K562 (cell line): ENCODE measurements at regions not wholly inside any gene's neighbourhood (a gene's known extent, or its start where the extent isn't known, plus 50 kb on each side); places are given as distances from the start of the nearest gene placed in this dataset.

Experiments used
- ATAC-seq: fragments of 200-7000 bp; cut with Tn5 transposase; 3 replicates; pipeline ENCODE4 v1.9.1; 2020; ENCODE audit warnings: moderate library complexity
- BruUV-seq: library from RNA; stranded (reverse); fragments of 400-500 nt; replicated peaks from 2 replicates; lab custom pipeline; 2021; lab: Mats Ljungman, UMichigan
- CTCF ChIA-PET: fragments of 300-600 bp; formaldehyde crosslinking; extraction: SDS; loops from one replicate; lab custom pipeline; 2021; ENCODE audit warnings: low intra/inter-chr PET ratio; lab: Yijun Ruan, JAX
- POLR2A ChIA-PET: fragments of 300-600, 350-650 bp; sonication (Branson Sonifier 250); formaldehyde crosslinking; extraction: SDS; loops from one replicate; lab custom pipeline; 2021; ENCODE audit warnings: antibody characterized with exemption, inconsistent platforms; lab: Yijun Ruan, JAX
- DNase-seq, 4 experiments: peaks; one replicate each; pipeline versions ENCODE4 v3.0.0 to v3.0.0-alpha.2; 2011 to 2018; ENCODE audit warnings: low spot score in 3 of 4, mixed read lengths in 3 of 4; ENCODE audit errors: extremely low read depth in 1 of 4
- FAIRE-seq: peaks from 2 replicates; lab custom pipeline; 2011; peaks lifted over from hg19 to GRCh38; lab: Jason Lieb, UNC
- H2AFZ ChIP-seq: 2 replicates; pipeline ENCODE4 v1.6.0; 2011; ENCODE audit warnings: low read depth, low read length, control low read depth, inconsistent platforms
- H3K27ac ChIP-seq: fragments of 200-600 bp; 3 replicates; pipeline ENCODE4 v1.8.0; 2011; ENCODE audit warnings: low read depth, mild to moderate bottlenecking, control low read depth, inconsistent platforms, low read length, moderate library complexity, mixed read lengths; ENCODE audit errors: extremely low read depth
- H3K27me3 ChIP-seq, 2 experiments: fragments of 300-600 bp in 1 of 2; 2 replicates in 1 of 2; 3 replicates in 1 of 2; pipeline versions ENCODE4 v1.6.0 to v1.8.0; 2011; ENCODE audit warnings: inconsistent platforms in 2 of 2, low read length in 2 of 2, mild to moderate bottlenecking in 1 of 2, mixed read lengths in 1 of 2, moderate library complexity in 1 of 2; ENCODE audit not compliant: control insufficient read depth in 2 of 2, insufficient read depth in 2 of 2
- H3K36me3 ChIP-seq: fragments of 300-600 bp; 3 replicates; pipeline ENCODE4 v1.8.0; 2011; ENCODE audit warnings: mild to moderate bottlenecking, low read length, inconsistent platforms; ENCODE audit not compliant: control insufficient read depth, insufficient read depth
- H3K4me1 ChIP-seq, 2 experiments: fragments of 200-600 bp in 1 of 2; replicated peaks in 1 of 2; 2 replicates in 1 of 2; 3 replicates in 1 of 2; pipeline versions ENCODE4 v1.5.1 to v1.8.0; 2011; ENCODE audit warnings: inconsistent platforms in 2 of 2, low read length in 2 of 2, mild to moderate bottlenecking in 1 of 2, mixed read lengths in 1 of 2, moderate library complexity in 1 of 2; ENCODE audit not compliant: control insufficient read depth in 2 of 2, insufficient read depth in 2 of 2
- H3K4me2 ChIP-seq: 2 replicates; pipeline ENCODE4 v1.6.1; 2011; ENCODE audit warnings: low read length, control low read depth, inconsistent platforms, mixed read lengths; ENCODE audit not compliant: insufficient read depth
- H3K4me3 ChIP-seq: fragments of 200-600 bp; sonication (generic), shearing (Covaris generic); 2 replicates; pipeline ENCODE4 v1.5.1; 2016; ENCODE audit warnings: control low read depth, inconsistent platforms
- H3K79me2 ChIP-seq: fragments of 200-600 bp; 3 replicates; pipeline ENCODE4 v1.8.0; 2011; ENCODE audit warnings: low read length, inconsistent platforms; ENCODE audit not compliant: control insufficient read depth, insufficient read depth
- H3K9ac ChIP-seq, 2 experiments: 2 replicates each; pipeline versions ENCODE4 v1.6.0 to v1.6.1; 2011; ENCODE audit warnings: low read depth in 2 of 2, low read length in 2 of 2, control low read depth in 1 of 2, inconsistent platforms in 1 of 2, mild to moderate bottlenecking in 1 of 2, mixed read lengths in 1 of 2; ENCODE audit not compliant: insufficient read depth in 1 of 2
- H3K9me1 ChIP-seq: one replicate; pipeline ENCODE4 v1.6.0; 2011; ENCODE audit warnings: inconsistent platforms, mild to moderate bottlenecking, low read length, moderate library complexity; ENCODE audit not compliant: control insufficient read depth, insufficient read depth
- H3K9me3 ChIP-seq: replicated peaks from 2 replicates; pipeline ENCODE4 v1.5.1; 2011; ENCODE audit warnings: low read depth, low read length, inconsistent platforms; ENCODE audit not compliant: control insufficient read depth, insufficient read depth
- H4K20me1 ChIP-seq: replicated peaks from 2 replicates; pipeline ENCODE4 v1.6.1; 2011; ENCODE audit warnings: low read length, inconsistent platforms, mixed read lengths; ENCODE audit not compliant: control insufficient read depth, insufficient read depth
- ETV5 ChIP-seq: sonication (generic); formaldehyde crosslinking; IDR thresholded peaks from 2 replicates; pipeline ENCODE4 v1.4.0; 2020; ENCODE audit warnings: low read depth, mild to moderate bottlenecking, missing genetic modification reagents
- PML ChIP-seq: IDR thresholded peaks from 2 replicates; pipeline ENCODE4 v1.6.1; 2012; ENCODE audit warnings: low read length, inconsistent platforms
- POLR2AphosphoS2 ChIP-seq: IDR thresholded peaks from 2 replicates; pipeline ENCODE4 v1.6.1; 2012; ENCODE audit warnings: low read length, improper control_type of control experiment
- WGBS: fragments of 100-300 bp; shearing (Covaris generic); methylation state at CpG from one replicate; pipeline ENCODE4 v1.1.6; 2016; ENCODE audit warnings: low coverage, mixed read lengths; ENCODE audit not compliant: insufficient coverage; ENCODE audit errors: missing lambda C conversion rate; 5-methylcytosine and 5-hydroxymethylcytosine counted together
- in situ Hi-C: fragments of 300-500 bp; cut with MboI; formaldehyde crosslinking; loops from 4 replicates; pipeline ENCODE4 v1.15.0; 2018; ENCODE audit warnings: inconsistent platforms, mixed read lengths
- intact Hi-C: fragments of 100-400 bp; cut with micrococcal nuclease; formaldehyde crosslinking; loops from 2 replicates; pipeline ENCODE4 v1.14.2; 2022
- TF ChIP-seq, protein P1 (sequence below): IDR thresholded peaks from 2 replicates; pipeline ENCODE4 v1.6.1; 2012; ENCODE audit warnings: low read depth, low read length, improper control_type of control experiment, borderline replicate concordance
- TF ChIP-seq, protein P2 (sequence below): fragments of 450-650 bp; IDR thresholded peaks from 2 replicates; pipeline ENCODE4 v1.6.1; 2014; ENCODE audit warnings: low read depth, mild to moderate bottlenecking, moderate library complexity, borderline replicate concordance
- TF ChIP-seq, protein P3 (sequence below): fragments of 450-650 bp; IDR thresholded peaks from 2 replicates; pipeline ENCODE4 v1.6.1; 2018; ENCODE audit not compliant: partially characterized antibody

DNA sequence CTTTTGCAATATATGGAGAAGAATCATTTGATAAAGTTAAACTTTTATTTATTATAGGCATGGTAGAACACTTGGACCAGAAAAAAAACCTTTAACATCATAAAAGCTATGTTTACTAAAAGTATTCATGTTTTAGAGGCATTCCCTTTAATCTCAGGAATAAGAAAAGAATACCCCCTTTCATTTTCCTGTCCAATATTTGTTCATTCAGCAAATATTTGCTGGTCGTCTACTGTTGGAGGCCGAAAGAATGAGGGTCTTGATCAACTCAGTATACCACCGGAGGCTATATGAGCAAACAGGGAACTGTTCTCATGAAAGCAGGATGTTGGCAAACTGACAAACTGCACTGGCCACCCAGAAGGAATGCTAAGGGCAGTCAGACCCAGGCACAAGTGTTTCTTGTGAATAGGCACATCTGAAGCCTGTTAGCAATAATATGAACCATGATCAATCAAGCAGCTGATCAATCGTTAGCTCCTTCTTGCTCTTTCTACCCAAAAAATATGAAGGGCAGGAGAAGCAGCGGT lies 480.8 kb upstream of the FAT1 start:
- no peak for FAIRE-seq
- 0% methylated on average over 5 of the region's 5 CpGs for WGBS
- intact Hi-C loops (no loop called here), in situ Hi-C loops (no loop called here)
- BruUV-seq, result no TSS peak
- H3K9me1 ChIP-seq, result no peaks in the 10 kb centered on the region
- no peaks in the 10 kb centered on the region for H3K79me2 ChIP-seq
- no peaks in the 10 kb centered on the region for H3K4me1 ChIP-seq
- no peak overlapping the region for H3K9ac ChIP-seq
- no peaks in the 10 kb centered on the region for H4K20me1 ChIP-seq
- no peak overlapping the region for H3K4me2 ChIP-seq
- POLR2A ChIA-PET, result no interaction called here
- no peak for DNase-seq
- H3K36me3 ChIP-seq, result no peaks in the 10 kb centered on the region
- no peak overlapping the region for H3K27ac ChIP-seq
- CTCF ChIA-PET, result no interaction called here
- H3K9me3 ChIP-seq, result no peaks in the 10 kb centered on the region
- H2AFZ ChIP-seq, result no peak overlapping the region
- TF ChIP-seq, protein P1, sequence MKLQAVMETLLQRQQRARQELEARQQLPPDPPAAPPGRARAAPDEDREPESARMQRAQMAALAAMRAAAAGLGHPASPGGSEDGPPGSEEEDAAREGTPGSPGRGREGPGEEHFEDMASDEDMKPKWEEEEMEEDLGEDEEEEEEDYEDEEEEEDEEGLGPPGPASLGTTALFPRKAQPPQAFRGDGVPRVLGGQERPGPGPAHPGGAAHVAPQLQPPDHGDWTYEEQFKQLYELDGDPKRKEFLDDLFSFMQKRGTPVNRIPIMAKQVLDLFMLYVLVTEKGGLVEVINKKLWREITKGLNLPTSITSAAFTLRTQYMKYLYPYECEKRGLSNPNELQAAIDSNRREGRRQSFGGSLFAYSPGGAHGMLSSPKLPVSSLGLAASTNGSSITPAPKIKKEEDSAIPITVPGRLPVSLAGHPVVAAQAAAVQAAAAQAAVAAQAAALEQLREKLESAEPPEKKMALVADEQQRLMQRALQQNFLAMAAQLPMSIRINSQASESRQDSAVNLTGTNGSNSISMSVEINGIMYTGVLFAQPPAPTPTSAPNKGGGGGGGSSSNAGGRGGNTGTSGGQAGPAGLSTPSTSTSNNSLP, result no peak
- TF ChIP-seq POLR2AphosphoS2 (no peak), ETV5 (CRISPR knock-in tag) (no peak), PML (no peak)
- TF ChIP-seq, protein P2, sequence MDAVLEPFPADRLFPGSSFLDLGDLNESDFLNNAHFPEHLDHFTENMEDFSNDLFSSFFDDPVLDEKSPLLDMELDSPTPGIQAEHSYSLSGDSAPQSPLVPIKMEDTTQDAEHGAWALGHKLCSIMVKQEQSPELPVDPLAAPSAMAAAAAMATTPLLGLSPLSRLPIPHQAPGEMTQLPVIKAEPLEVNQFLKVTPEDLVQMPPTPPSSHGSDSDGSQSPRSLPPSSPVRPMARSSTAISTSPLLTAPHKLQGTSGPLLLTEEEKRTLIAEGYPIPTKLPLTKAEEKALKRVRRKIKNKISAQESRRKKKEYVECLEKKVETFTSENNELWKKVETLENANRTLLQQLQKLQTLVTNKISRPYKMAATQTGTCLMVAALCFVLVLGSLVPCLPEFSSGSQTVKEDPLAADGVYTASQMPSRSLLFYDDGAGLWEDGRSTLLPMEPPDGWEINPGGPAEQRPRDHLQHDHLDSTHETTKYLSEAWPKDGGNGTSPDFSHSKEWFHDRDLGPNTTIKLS, result no peak
- TF ChIP-seq, protein P3, sequence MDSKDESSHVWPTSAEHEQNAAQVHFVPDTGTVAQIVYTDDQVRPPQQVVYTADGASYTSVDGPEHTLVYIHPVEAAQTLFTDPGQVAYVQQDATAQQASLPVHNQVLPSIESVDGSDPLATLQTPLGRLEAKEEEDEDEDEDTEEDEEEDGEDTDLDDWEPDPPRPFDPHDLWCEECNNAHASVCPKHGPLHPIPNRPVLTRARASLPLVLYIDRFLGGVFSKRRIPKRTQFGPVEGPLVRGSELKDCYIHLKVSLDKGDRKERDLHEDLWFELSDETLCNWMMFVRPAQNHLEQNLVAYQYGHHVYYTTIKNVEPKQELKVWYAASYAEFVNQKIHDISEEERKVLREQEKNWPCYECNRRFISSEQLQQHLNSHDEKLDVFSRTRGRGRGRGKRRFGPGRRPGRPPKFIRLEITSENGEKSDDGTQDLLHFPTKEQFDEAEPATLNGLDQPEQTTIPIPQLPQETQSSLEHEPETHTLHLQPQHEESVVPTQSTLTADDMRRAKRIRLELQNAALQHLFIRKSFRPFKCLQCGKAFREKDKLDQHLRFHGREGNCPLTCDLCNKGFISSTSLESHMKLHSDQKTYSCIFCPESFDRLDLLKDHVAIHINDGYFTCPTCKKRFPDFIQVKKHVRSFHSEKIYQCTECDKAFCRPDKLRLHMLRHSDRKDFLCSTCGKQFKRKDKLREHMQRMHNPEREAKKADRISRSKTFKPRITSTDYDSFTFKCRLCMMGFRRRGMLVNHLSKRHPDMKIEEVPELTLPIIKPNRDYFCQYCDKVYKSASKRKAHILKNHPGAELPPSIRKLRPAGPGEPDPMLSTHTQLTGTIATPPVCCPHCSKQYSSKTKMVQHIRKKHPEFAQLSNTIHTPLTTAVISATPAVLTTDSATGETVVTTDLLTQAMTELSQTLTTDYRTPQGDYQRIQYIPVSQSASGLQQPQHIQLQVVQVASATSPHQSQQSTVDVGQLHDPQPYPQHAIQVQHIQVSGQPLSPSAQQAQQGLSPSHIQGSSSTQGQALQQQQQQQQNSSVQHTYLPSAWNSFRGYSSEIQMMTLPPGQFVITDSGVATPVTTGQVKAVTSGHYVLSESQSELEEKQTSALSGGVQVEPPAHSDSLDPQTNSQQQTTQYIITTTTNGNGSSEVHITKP, result no peak
- ATAC-seq, result no peak
- H3K4me3 ChIP-seq, result no peak overlapping the region
- H3K27me3 ChIP-seq, result no peaks in the 10 kb centered on the region
